PFSK-1 (cell line): ENCODE measurements at regions not wholly inside any gene's neighbourhood (a gene's known extent, or its start where the extent isn't known, plus 50 kb on each side); places are given as distances from the start of the nearest gene placed in this dataset.

Source experiments
- FOXP2 ChIP-seq: optimal IDR thresholded peaks from 2 replicates; pipeline ENCODE3; 2011; ENCODE audit warnings: borderline replicate concordance, control low read depth, inconsistent platforms; ENCODE audit not compliant: insufficient read depth; ENCODE audit errors: extremely low read length, extremely low read depth
- POLR2AphosphoS5 ChIP-seq: IDR thresholded peaks from 2 replicates; pipeline ENCODE4 v1.6.1; 2012; ENCODE audit warnings: low read depth, mild to moderate bottlenecking, control low read depth, low read length, moderate library complexity
- SIN3A ChIP-seq: IDR thresholded peaks from 2 replicates; pipeline ENCODE4 v1.6.1; 2012; ENCODE audit warnings: mild to moderate bottlenecking, low read length, moderate library complexity, borderline replicate concordance; ENCODE audit not compliant: insufficient read depth
- TAF1 ChIP-seq: IDR thresholded peaks from 2 replicates; pipeline ENCODE4 v1.6.1; 2012; ENCODE audit warnings: low read length, control low read depth, borderline replicate concordance; ENCODE audit not compliant: insufficient read depth
- TF ChIP-seq, protein P1 (sequence below), 2 experiments: IDR thresholded peaks; 2 replicates each; pipeline versions ENCODE4 v1.6.1 to v1.8.0; 2011 to 2012; ENCODE audit warnings: low read depth in 2 of 2, low read length in 2 of 2, control low read depth in 1 of 2, inconsistent platforms in 1 of 2, mild to moderate bottlenecking in 1 of 2, moderate library complexity in 1 of 2; ENCODE audit not compliant: insufficient read depth in 1 of 2

DNA sequence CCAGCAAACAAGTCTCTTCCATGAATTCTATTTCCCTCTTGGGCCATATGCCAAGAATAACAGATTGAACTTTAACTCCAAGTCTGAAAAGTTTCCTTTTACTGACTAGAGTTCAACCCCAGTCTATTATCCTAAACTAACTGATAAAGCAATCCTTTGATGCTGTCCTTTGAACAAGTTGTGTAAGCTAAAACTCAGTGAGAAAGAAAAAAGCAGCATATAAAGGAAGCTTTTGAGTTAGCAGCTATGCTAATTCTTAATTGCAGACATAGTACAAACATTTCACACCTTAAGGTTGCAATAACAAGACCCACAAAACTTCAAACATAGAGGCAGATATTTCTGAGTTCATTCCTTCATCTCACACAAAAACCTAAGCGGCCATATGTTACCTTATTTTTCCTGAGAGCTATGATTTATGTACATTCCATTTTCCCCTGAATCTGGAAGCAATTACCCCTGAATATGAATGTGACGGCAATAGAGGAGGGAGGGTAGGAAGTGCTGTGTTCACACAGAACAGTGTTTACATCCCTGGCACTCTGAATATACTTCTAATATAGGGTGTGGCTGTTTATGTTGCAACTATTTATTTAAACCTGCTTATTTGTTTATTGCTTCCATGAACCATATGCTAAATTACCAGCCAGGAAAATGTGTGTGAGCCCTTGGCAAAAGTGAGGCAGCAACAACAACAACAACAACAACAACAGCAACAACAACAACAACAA, 180.6 kb downstream of the IRS1 start:
- TF ChIP-seq FOXP2, result peak; percentile 94
- TF ChIP-seq, protein P1, sequence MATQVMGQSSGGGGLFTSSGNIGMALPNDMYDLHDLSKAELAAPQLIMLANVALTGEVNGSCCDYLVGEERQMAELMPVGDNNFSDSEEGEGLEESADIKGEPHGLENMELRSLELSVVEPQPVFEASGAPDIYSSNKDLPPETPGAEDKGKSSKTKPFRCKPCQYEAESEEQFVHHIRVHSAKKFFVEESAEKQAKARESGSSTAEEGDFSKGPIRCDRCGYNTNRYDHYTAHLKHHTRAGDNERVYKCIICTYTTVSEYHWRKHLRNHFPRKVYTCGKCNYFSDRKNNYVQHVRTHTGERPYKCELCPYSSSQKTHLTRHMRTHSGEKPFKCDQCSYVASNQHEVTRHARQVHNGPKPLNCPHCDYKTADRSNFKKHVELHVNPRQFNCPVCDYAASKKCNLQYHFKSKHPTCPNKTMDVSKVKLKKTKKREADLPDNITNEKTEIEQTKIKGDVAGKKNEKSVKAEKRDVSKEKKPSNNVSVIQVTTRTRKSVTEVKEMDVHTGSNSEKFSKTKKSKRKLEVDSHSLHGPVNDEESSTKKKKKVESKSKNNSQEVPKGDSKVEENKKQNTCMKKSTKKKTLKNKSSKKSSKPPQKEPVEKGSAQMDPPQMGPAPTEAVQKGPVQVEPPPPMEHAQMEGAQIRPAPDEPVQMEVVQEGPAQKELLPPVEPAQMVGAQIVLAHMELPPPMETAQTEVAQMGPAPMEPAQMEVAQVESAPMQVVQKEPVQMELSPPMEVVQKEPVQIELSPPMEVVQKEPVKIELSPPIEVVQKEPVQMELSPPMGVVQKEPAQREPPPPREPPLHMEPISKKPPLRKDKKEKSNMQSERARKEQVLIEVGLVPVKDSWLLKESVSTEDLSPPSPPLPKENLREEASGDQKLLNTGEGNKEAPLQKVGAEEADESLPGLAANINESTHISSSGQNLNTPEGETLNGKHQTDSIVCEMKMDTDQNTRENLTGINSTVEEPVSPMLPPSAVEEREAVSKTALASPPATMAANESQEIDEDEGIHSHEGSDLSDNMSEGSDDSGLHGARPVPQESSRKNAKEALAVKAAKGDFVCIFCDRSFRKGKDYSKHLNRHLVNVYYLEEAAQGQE (IDR thresholded peaks at IDR 0.05; ENCODE audit: insufficient read depth in 1 of 2, low read depth in 2 of 2, low read length in 2 of 2), result no peak

DNA sequence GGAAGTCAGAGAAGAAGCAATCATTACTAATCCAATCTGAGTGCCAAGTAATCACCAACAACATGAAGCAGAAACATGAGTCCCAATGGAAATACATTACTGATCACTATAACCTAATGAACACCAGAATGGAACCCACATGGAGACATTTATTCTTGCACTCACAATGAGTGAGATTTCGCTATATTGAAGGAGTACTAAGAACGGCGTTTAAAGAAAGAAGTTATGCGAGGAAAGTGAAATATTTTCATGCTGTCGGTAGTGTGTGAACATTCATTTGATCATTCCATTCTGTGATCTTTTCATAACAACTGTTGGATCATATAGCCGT, 181.1 kb downstream of the IRS1 start:
- TF ChIP-seq, protein P1 (IDR thresholded peaks at IDR 0.05; ENCODE audit: insufficient read depth in 1 of 2, low read depth in 2 of 2, low read length in 2 of 2), result no peak
- no peak for TF ChIP-seq TAF1

DNA sequence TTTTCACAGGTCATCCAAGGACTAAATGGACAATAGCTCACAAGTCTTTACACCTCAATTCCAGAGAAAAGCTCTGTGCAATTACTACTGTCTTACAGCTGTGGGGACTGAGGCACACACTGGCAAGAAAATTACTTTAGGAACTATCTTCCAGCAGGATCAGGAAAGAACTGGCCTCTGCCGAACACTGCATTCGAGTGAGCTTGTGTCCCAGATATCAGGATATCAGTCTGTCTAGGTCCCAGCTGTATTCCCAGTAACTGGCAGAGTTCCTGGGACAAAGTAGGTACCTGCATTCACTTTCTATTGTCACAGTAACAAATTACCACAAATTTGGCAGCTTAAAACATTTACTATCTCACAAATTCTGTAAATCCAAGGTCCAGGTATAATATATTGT, 183.7 kb downstream of the IRS1 start:
- no peak for TF ChIP-seq SIN3A
- TF ChIP-seq POLR2AphosphoS5, result no peak
- TF ChIP-seq, protein P1 (IDR thresholded peaks at IDR 0.05; ENCODE audit: insufficient read depth in 1 of 2, low read depth in 2 of 2, low read length in 2 of 2), result no peak
- no peak for TF ChIP-seq TAF1
- TF ChIP-seq FOXP2, result no peak

DNA sequence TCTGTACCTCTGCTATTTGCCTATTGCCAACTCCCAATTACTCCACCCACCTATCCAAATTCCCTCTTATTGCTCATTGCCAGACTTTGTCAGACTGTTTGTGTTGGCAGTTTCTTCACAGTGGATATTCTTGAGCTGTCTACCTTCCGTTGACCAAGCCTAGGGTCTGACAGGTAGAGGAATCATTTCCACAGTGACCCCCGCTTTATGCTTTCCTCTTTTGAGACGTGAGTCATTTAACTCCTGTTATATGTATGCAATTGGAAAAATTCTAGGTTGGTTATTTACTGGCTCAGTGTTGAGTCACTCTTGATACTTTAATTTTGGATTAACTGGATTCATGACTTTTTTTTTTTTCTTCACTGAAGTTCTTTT, 187.7 kb downstream of the IRS1 start:
- TF ChIP-seq FOXP2, result no peak
- no peak for TF ChIP-seq POLR2AphosphoS5
- no peak for TF ChIP-seq SIN3A
- TF ChIP-seq TAF1, result no peak
- TF ChIP-seq, protein P1 (IDR thresholded peaks at IDR 0.05; ENCODE audit: insufficient read depth in 1 of 2, low read depth in 2 of 2, low read length in 2 of 2), result no peak

DNA sequence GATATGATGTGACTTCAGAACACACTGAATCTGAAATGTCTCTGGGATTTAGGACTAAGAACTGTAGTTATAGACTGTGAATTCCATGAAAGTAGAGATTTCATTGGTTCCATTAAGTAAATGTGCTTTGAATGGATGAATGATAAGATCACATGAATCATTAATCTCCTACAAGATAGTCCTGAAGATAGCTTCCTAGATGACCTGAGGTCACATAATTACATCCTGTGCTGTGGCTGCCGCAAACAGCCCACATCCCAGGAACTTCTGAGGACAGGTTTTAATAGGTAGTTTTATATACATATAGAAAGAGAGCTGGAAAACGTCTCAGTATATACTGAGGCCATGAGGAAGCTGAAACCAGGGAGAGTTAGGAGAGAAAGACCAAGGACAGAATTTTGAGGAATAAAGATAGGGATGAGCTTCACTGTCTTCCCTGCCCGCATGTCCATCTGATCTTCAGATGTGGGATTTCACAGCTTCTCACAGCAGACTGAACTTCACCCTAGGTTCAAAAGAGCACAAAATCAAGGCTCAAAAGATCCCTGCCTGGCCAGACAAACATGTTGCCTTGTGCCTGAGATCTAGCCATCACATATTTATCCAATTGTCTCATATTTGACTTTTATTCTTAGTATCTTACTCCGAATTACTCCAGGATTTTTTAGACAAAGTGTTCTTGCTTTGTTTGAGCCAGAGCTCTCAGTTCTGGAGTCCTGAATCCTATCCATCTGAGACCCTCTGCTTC, 188.2 kb downstream of the IRS1 start:
- TF ChIP-seq, protein P1 (IDR thresholded peaks at IDR 0.05; ENCODE audit: insufficient read depth in 1 of 2, low read depth in 2 of 2, low read length in 2 of 2), result 0 out of 4 replicates have a peak, but pooled peaks of 1 of the 2 experiments have one; percentile 56
- TF ChIP-seq SIN3A, result no peak
- peak; percentile 22; the same call in 1 of the 2 replicates for TF ChIP-seq TAF1
- no peak for TF ChIP-seq FOXP2
- no peak for TF ChIP-seq POLR2AphosphoS5
